G401 (cell line): ENCODE measurements at regions not wholly inside any gene's neighbourhood (a gene's known extent, or its start where the extent isn't known, plus 50 kb on each side); places are given as distances from the start of the nearest gene placed in this dataset.

Experiments
- DNase-seq: peaks from one replicate; pipeline ENCODE4 v3.0.0-alpha.2; 2015; ENCODE audit warnings: low spot score
- in situ Hi-C: cut with HindIII; loops from 2 replicates; pipeline ENCODE4 v1.10.0; 2016; ENCODE audit warnings: low sequenced_read_pairs, mixed read lengths

DNA sequence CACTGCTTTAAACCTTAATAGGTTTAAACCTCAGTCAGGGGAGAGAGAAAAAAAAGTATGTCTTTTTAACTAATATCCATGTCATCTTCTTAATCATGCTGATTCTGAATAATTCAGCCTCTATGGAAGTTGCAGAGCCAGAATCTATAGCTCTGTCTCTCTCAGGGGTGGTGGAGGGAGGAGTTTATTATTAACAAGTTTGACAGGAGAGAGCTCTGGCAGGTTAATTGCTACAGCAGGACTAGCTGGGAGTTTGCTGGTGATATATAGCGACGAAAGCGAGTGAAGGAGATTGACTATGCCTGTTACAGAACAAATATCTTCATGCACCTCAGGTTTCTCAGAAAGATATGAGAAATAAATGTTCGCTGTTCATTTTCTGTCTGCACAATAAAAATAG lies 586.4 kb downstream of the TLE4 start:
- in situ Hi-C loops, result no loop called here
- no peak for DNase-seq

DNA sequence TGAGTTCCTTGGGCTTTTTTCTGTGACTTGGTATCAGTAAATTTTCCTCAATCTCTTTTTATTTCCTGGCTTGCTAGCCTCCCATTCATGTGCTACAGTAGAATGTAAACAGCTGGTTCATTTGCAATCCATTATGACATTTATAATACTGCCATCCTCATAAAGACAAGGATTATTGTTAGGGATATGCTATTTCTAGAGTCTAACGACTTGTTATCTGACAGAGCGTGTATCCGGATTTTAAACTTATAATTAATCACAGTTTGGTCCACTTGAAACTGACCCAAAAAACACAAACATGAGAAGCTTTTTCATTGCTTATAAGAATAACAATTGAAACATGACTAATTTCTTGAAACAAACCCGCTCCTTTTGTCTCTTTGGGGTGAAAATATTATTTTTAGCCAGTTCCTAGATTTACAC lies 585.8 kb downstream of the TLE4 start:
- no peak for DNase-seq
- in situ Hi-C loops, result no loop called here

DNA sequence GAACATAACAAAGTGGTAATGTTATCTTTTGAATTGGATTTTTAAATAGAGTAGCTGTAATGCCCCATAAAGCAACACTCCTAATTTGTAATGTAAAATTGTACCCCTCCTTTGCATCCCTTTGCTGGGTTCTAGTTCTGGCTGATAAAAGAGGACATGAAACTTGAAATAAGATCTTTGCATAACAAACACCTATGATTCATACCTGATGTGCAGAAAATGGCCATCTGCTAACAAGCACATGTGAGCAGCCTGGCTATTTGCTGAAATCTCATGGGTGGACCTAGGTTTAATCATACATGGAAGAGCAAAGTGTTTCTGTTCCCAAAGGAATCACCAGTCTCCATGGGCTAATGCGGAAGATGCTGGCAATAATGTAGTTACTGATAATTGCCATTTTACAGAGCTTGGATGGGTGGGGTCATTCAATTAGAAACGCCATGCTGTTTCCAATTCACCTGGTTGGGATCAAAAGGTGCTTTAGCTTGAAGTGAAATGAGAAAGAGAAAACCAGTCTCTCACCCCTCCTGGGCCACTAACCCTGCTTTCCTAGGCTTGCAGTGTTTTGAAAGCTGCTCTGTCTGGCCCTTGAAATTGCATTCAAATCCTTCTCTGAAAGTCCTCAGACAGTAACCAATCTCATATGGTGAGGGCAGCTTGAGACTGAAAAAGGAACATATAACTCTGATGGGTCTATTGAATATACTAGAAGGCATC lies 585.1 kb downstream of the TLE4 start:
- no peak for DNase-seq
- in situ Hi-C loops, result no loop called here

DNA sequence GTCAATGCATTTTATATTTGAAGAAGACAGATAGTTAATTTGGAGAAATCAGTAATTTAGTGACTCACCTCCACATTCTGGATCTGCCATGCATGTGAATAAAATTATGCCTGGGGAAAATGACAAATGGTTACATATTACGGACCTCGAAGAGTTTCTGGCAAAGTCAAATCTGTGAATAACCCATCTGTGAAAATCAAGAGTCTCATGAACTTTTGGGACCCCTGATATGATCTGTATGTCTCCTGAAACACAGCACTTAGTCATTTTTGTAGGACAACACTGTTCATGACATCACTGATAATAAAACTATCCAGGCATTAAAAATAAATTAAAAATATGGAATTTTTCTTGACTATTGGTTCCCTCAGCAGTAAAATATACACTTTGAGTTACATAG lies 584.5 kb downstream of the TLE4 start:
- in situ Hi-C loops, result no loop called here

DNA sequence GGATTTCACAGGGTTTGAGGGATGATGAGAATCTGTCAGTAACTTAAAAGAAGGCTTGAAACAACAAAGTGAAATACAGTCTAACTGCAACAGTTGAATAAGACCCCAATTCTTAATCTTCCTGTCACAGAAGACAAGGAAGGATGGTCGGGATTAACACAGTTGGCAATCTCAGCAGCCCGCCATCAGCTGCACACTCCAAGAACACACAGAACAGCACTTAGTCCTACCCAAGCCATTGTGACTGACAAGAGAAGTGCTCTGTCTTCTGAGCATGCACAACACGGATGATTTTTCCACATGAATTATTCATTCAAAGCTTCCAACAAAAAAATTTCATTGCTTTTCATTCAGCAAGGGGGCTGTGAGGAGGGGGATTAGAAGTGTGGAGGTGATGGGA lies 576.1 kb downstream of the TLE4 start:
- DNase-seq, result no peak
- in situ Hi-C loops, result no loop called here

More for the DNA sequence above, 584.5 kb downstream of the TLE4 start:
- no peak for DNase-seq

DNA sequence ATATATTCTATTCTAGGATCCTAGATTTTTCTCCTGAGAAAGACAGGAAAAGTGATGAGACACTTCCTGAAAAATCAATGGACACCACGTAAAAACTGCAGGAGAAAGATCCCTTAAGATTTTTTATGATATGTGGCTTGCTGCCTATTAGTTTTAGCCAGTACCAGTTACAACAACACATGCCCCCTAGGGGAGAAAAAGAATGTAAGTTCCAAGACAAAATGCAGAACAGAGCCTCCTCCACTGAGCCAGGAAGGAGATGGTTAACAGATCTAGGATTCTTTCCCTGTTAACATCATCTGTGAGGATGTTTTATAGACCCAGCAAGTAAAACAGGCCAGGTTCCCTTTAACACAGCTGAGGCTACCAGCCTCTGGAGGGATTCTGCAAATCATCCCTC lies 574.7 kb downstream of the TLE4 start:
- in situ Hi-C loops, result no loop called here
- no peak for DNase-seq

DNA sequence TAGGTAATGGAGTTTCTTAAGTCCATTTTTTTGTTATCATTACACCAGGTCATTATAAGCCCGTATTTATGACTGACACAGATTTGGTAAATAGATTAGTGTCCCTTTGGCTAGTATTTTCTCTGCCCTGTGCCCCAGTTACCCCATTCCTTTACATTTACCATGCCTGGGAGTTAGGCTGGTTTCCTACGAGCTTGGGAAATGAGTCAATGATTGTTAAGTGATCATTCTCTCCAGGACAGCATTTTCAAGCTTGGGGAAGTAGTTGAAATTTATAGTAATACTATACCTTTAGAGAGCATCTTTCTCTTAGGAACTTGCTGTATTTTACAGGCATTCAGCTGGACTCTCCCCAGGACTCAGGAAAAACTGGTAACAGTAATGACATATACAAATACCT lies 573.1 kb downstream of the TLE4 start:
- in situ Hi-C loops, result no loop called here
- no peak for DNase-seq

DNA sequence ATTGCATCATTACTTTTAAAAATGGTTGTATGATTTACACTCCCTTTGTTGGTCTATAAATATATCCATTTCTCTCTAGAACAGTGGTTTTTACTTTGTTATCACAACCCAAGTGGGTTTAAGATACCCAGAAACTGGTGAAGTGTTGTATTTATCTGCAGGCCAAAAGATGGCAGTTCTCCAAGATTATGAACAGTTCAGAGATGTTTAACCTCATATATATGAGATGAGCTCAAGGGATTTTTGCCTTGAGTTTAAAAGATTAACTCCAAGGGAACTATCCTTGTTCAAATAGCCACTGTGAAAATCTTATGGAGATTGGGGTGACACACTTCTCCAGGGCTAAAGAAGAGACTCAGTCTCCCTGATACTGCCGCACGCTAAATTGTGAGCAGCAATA lies 572.6 kb downstream of the TLE4 start:
- in situ Hi-C loops, result no loop called here
- DNase-seq, result no peak

DNA sequence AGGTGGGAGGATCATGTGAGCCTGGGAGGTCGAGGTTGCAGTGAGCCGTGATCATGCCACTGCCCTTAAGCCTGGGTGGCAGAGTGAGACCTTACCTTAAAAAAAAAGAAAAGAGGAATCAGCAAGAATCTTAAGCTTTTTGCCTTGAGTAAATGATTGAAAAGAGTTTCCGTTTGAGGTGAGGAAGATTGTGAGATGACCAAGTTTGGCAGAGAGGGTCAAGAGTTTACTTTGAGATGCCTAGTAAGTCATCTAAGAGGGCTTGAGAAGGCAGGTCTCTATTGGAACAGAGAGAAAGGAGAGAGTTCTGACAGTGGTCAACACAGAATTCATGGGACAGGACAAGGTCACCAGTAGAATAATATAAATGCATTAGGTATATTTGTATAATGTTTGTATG lies 572.1 kb downstream of the TLE4 start:
- in situ Hi-C loops, result no loop called here

DNA sequence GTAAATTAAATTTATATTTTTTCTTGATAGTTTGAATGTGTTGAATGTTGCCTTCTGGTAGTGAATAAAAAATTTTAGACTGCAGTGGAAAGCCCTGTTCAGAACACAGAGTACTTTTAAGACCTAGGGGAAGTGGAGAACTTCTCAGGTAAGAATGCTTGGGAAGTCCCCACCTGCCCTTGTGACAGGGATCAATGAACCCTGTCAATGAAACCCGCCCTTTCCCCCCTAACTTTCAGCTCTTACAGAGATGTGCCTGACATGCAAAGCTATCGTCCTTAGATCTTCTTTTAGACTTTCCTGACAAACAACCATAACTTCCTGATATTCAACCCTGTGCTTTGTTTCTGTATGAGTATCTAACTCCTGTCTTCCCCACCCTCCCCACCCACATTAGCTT lies 562.7 kb downstream of the TLE4 start:
- in situ Hi-C loops, result no loop called here
- no peak for DNase-seq

More for the DNA sequence above, 572.1 kb downstream of the TLE4 start:
- no peak for DNase-seq

DNA sequence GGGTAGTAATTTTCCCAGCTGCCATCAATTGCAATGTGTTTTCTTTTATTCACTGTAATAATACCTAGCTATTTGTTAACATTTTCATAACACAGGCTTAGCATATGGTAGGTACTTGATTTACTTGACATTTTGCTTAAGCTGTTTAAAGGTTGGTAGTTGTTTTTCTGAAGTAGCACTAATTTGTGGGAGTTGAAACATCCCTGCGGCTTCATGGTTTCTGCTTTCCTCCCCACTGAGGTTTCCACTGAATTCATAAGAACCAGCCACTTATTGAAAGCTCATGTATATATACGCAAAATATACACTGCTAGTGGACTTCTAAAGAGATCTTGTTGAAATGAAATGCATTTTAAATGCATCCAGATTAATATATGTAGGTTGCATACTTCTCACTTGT lies 559.9 kb downstream of the TLE4 start:
- in situ Hi-C loops, result no loop called here

DNA sequence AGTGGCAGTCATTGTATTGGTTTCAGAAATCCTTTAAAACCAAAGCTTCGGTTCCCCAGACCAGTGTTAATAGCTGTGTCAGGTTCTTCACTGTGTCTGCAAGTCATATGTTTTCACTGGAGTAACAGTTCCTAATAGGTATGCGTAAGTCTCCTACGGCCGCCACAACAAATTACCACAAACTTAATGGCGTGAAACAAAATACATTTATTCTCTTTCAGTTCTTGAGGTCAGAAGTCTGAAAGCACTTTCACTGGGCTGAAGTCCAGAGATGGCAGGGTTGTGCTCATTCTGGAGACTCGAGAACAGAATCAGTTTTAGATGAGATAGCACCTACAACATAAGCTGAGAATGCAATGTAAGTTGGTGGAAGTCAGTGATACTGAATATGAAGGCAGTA lies 556.2 kb downstream of the TLE4 start:
- in situ Hi-C loops, result no loop called here
- DNase-seq, result no peak

More for the DNA sequence above, 559.9 kb downstream of the TLE4 start:
- no peak for DNase-seq

DNA sequence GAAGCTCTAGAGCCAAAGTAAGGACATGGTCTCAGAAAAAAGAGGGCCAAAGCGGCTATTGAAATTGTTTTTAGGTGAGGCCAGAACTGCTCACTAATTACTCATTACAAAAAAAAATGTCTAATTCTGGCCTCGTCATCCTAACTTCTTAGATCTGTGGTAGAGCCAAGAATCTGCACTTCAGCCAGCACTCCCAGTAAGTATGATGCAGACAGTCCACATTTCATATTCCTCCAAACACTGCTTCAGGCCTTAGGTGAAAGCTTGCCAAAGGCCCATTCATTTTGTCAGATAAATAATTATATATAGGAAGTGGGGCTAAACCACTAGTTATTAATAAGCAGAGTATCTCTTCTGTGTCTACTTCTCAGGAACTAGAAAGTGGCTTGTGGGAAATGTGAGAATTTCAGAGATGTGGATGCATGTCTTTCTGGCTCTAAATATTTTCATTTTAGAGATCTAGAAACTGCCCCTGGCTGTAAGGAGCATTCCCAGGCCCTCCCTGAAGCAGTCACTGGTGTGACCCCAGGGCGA lies 554.0 kb downstream of the TLE4 start:
- in situ Hi-C loops, result no loop called here
- DNase-seq, result no peak

DNA sequence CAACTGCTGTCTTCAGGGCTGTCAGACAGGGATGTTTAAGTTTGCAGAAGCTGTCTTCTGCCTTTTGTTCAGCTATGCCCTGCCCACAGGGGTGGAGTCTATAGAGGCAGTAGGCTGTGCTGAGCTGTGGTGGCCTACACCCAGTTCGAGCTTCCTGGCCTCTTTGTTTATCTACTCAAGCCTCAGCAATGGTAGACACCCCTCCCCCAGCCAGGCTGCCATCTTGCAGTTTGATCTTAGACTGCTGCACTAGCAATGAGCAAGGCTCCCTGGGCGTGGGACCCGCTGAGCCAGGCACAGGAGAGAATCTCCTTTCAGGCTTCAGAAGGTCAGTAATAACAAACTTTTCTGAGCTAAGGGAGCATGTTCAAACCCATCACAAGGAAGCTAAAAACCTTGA lies 545.3 kb downstream of the TLE4 start:
- DNase-seq, result no peak
- in situ Hi-C loops, result no loop called here

DNA sequence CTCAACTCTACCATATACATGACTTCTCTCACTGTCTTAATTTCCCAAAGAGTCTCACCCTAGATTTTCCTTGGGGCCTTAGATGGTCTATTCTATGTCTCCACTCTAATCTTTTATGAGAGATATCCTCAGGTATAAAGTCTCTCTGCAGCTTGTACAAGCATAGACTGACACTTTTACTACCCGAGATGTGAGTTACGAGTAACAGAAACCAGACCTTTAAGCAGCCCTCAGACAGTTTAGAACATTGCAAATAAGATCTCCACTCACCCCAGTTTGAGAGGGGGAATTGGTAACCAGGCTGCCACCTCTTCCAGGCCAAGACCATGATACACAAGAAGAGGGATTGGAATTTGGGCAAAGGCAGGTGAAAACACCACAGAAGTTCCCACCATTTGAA lies 542.5 kb downstream of the TLE4 start:
- in situ Hi-C loops, result no loop called here

DNA sequence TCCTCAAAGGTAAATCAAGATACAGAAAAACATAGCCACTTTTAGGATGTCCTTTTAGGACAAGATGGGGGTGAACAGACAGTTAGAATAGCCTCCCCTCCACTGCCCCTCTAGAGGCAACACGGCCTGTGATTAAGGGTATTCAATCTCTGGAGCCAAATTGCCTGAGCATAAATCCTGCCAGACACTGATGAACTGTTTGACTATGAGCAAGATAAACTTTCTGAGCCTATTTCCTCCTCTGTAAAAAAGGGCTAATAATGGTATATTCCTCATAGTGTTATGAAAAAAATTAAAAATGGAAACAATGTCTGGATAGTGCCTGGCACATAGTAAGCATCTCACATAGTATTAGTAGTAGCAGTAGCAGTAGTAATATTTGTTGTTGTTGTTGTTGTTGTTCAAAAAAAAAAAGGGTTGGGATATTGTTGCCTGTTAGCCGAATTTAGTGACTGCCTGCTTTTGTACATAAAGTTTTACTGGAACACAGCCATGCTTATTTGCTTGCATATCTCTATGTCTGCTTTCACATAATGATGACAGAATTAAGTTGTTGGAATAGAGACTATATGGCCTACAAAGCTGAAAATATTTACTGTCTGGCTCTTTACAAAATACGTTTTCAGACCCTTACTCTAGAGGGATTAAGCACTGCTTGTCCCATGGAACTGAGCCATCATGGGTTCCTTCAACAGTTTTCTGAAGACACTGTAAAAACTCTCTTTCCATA lies 536.3 kb downstream of the TLE4 start:
- in situ Hi-C loops, result no loop called here
- DNase-seq, result no peak

More for the DNA sequence above, 542.5 kb downstream of the TLE4 start:
- no peak for DNase-seq

DNA sequence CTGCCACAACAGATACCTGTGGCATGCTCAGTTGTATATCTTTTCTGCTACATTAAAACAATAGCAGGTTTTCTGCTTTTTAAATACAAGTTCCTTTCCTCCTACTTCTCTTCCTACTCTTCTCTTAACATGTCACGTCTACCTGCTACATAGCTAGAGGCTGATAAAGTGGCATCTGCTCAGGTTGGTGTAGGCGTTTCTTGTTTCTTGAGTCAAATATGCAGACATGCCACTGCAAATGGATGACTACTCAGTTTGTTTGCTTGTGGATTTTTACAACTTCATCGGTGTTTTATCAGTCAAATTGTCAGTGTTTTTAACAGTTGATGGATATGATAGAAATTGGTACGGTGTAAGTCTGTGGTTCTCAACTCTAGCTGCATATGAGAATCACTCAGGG lies 525.7 kb downstream of the TLE4 start:
- DNase-seq, result no peak
- in situ Hi-C loops, result no loop called here

DNA sequence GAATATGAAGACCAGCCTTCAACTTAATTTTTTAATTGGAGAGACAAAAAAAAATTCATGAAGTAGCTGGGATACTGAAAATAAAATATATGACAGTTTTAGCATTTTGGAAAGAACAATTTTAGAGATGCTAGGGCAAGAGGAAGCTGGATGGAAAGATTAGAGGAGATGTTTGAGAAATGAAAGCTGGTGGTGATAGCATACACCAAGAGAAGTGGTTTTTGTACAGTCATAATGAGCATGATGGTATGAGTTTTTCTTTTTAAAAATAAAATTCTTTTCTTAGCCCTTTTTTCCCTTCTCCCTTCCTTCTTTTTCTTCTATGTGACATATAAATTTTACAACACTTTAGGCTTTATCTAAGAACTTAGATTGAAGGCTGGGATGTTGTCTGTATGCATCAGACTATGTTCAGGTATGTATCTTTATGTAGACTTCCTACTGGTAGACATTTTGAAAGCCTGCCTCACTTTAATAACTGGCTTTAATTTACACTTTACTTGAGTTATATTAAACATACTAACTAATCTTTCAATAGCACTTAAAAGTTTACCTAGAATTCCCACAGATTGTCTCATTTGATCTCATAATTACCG lies 522.5 kb downstream of the TLE4 start:
- no peak for DNase-seq
- in situ Hi-C loops, result no loop called here

DNA sequence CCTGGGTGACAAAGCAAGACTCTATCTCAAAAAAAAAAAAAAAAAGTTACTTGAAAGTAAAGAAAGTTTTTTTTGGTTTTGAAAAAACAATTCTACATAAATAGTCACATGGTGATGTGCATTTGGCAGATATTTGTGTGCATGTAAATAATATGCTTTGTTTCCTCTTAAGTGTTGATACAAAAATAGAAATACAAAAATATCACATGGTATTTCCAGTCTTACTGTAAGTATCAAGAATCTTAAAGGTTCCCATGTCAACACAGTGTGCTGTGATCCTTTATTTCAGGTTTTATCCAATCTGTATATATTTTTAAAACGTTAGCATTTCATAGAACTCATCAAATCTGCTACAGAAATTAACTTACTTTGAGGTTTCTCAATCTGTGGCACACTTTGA lies 521.9 kb downstream of the TLE4 start:
- in situ Hi-C loops, result no loop called here
- DNase-seq, result no peak

DNA sequence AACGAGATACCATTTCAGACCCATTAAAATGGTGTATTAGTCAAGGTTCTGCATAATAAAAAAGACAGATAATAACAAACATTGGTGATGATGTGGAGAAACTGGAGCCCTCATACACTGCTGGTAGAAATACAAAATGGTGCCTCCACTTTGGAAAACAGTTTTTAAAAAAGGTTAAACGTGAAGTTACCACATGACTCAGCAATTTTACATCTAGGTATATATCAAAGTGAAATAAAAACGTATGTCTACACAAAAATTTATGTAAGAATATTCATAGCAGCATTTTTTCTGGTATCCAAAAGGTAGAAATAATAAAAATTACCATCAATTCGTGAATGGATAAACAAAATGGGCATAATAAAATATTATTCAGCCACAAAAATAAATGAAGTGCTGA lies 519.8 kb downstream of the TLE4 start:
- in situ Hi-C loops, result no loop called here

More for the DNA sequence above, 519.8 kb downstream of the TLE4 start:
- no peak for DNase-seq
